Ovary (tissue), 1 donor: ENCODE measurements at regions not wholly inside any gene's neighbourhood (a gene's known extent, or its start where the extent isn't known, plus 50 kb on each side); places are given as distances from the start of the nearest gene placed in this dataset.

Experiments
- EP300 ChIP-seq: sonication (generic); formaldehyde crosslinking; IDR thresholded peaks from one replicate; pipeline ENCODE4 v1.6.1; 2017; ENCODE audit warnings: antibody characterized with exemption
- POLR2A ChIP-seq: fragments of 450-650 bp; IDR thresholded peaks from one replicate; pipeline ENCODE4 v1.6.1; 2017; ENCODE audit warnings: antibody characterized with exemption, mild to moderate bottlenecking, moderate library complexity

DNA sequence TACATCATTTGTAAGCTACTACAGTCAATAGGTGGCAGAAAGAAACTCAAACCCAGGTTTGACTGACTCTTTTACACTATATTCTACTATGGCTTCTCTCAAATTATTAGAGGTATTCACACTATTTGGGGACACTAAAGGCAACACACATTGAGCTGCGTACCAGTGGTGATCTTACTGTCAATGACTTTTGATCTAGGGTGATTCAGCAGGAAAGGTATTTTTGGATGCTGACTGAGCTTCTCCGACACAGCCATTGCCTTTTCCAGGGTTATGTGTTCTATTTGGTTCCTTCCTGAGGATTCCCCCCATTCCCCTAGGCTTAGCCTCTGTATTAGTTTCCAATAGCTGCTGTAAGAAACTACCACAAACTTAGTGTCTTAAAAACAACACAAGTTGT, 73.2 kb upstream of the JAK1 start:
- TF ChIP-seq EP300 (no peak), POLR2A (no peak)
